ENCODE measurements at regions not wholly inside any gene's neighbourhood (a gene's known extent, or its start where the extent isn't known, plus 50 kb on each side); places are given as distances from the start of the nearest gene placed in this dataset.

DNA sequence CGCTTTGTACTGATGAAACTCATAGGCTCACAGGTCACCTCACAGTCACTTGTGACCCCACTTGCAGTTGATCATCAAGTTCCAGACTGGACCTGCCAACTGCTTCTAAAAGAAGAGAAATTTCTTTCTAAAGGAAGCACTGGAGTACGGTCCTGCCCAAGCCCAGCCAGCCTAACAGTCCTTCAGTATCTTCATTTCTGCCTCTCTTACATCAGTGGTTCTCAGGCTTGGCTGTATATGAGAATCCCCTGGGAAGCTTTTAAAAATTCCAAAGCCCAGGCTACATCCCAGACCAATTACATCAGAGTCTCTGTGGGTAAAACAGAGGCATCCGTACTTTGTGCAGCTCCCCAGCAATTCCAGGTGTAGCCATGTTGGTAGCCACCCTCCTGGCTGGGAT, 282.1 kb downstream of the NFIB start:
- DNase-seq: no peak

DNA sequence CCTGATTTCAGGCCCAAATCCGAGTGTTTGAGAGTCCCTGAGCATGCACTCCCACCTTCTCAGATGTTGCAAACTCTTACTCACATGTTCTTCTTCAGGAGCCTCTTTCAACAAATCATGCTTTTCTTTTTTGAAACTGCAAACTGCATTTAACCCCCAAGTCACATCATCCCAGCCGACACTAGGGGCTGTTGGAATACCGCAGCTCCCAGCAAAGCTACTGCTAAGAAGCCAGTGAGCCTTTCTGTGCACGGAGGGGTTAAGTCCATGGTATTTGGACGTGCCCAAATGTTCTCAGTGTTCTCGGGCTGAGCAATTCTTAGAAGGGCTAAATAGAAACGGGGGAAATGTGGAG, 282.9 kb downstream of the NFIB start:
- DNase-seq: no peak

DNA sequence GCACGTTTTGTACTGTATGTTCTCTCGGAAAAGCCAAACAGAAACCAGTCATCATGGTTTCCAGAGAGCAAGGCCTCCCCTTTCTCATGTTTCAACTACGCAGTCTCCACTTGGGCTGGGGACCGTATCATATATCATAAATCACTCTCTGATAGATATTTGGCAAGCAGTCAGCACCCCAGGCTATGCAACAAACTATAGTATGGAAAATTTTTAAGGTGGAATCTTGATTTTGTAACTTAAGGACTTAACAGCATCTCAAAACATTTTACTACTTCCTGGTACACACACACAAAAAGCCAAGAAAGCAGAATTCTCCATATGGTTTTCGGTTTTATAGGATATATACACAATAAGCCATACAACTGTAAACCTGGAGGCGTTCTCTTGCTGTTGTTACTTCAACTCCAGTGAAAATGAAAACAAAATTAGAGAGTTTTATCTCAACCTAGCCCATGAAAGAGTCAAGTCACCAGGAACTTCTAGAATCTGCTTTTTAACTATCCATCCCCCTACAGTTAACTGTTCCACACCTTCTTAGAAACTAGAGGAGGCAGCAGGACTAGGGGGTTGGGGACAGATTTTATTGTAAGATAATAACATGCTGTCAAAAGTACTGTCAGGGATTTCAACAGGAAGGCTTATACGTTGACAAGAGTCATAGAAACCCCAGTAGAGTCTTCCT, 283.4 kb downstream of the NFIB start:
- peak; percentile 28 for DNase-seq

DNA sequence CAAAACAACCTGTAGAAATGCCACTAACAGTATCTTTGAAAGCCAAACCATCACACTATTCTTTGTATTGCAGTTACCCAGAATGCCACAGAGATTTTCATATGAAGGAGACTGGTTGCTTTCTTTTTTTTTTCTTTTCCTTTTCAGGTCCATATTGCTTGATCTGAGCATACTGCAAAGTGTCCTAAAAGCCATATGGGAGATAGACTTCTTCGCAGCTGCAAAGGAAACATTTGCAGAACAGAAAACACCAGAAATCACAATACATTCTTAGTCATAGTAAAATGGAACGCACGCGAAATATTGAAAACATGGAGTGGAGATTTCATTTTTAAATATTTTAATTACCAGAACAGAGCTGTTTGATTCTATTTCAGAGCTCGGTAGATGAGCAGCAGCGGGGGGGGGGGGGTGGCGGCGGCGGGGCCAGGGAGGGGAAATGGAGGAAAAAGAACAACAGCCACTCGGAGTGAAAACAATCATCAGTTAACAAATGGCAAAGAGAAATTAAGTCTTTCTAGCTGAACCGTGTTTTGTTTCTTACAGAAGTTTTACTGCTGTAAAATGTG, 284.1 kb downstream of the NFIB start:
- no peak for DNase-seq

DNA sequence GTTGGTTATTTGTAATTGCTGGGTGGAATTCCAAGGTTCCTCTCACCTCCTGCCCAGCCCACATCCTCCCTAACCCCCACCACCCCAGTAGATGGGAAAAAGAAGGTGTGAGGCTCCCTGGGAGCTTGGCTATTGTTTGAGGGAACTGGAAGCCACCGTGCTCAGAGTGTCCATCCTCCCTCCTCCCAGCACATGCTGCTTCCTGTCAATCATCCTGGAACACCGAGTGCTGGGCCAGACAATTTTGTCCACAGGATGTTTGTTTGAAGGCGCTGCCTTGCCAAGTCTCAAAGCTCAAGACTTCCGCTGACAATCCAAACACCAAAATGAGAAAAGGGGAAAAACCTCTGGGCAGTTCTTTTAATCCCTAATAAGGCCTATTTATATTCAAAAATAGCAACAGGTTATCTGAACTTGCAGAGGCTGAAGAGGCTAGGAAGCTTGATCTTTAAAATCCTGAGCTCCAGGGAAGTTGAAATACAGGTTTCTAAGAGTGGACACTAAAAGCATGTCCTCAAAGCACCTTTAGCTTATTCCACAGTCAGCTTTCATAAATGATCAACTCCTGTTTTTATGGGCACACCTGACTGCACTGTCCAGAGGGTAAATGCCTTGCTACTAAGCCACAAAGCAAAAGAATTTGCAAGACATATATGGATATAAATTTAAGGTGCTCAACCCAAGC, 286.7 kb downstream of the NFIB start:
- no peak for DNase-seq

DNA sequence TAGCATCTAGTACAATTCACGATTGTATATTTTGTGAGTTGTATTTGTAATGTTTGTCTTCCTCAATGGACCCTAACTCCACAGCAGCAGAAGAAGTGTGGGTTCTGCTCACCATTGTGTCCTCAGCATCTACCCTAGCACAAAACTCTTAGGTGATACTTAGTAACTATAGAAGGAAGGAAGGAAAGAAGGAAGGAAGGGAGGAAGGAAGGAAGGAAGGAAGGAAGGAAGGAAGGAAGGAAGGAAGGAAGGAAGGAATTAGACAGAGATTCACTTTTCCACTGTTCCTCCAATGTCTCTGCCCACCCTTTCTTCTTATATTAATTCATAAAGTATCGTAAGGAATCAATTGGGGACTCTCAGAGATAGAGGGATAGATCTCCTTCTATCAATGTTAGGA, 288.2 kb downstream of the NFIB start:
- DNase-seq: no peak

DNA sequence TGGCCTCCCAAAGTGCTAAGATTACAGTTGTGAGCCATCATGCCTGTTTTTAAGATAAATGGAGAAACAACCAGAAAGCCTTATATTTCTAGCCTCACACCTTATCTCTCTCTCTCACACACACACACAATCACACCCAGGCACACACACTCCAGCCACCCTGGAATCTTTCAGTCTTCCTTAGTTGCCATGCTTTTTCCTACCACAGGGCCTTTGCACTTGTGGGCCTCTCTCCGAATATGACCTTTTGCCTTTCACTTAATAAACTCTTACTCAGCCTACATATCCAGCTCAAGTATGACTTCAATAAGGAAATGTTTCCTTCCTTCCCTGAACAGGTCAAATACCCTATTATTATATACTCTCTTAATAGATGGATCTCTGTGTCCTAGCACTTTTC, 290.7 kb downstream of the NFIB start:
- no peak for DNase-seq

DNA sequence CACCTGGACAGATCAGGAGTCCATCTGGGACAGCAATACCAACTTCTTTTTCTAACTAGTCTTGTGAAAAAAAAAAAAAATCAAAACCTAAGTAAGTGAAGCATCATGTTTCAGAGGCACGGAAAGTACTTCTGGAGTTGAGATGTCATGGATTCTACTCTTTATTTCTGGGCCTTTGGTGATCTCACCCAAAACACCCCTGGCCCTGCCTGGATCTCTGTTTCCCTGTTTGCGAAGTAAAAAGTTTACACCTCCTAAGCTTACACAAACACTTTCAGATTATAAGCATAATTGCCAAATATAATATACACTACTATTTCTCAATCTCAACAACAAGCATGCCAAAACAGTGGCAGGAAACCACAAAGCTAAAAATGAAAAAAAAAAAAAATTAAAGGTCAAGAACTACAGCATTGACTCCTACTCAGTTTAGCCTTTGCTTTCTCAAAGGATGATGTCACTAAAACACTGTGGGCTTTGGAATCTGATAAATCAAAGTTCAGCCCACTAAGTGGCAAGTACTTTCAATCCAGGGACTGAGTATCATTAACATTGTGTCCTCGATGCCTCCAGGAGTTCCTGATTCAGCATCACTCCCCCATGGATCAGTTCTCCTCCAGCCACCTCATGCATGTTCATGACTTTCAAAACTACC, 291.9 kb downstream of the NFIB start:
- no peak for DNase-seq

DNA sequence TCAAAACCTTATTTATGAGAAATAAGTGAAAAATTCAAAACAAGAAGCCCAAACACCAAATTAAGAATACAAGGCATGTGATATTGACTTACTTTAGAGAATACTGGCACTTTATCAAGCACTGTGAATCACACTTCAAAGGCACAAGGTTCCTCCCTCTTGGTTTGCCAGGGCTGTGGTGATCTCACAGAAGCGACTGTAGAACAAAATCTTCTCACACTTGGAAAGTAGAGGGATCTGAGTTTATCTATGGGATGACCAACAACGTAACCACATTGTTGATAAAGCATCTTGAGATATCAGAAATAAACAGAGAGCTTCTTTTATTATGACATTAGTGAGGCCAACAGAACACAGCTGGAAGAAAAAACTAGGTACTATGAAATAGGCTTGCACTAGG, 295.9 kb downstream of the NFIB start:
- no peak for DNase-seq

DNA sequence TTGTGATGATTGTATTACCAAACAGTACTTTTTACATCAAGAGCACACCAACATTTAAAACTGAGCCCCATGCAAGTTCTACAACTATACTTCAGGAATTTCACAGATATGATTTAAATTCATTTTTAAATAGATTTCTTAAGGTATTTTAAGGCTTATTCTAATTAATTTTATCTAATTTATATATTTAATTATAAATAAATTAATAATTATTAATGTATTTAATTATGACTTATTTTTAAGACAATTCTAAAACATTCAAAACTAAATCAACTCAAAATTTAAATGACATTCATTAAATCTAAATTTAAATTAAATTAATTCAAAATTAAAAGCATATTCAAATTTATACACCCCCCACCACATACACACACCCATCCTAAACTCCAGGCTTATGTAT, 299.2 kb downstream of the NFIB start:
- DNase-seq: no peak

DNA sequence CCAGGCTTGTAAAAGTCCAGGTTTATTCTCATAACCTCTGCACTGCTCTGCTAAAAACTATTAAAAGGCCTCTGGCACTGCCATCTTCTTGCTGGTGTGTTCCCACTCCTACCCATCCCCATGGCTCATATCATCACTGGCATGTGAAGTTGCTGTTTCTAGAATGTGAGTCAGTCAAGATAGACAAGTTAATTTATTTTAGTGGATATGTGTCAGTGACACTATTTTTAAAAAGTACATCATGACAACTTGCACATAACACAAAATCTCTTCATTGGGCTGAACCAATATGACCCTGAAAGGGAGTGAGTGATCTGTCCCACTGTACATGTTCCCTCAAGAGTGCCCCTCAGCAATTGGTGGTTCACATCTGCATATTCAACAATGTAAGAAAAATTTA, 299.7 kb downstream of the NFIB start:
- no peak for DNase-seq

DNA sequence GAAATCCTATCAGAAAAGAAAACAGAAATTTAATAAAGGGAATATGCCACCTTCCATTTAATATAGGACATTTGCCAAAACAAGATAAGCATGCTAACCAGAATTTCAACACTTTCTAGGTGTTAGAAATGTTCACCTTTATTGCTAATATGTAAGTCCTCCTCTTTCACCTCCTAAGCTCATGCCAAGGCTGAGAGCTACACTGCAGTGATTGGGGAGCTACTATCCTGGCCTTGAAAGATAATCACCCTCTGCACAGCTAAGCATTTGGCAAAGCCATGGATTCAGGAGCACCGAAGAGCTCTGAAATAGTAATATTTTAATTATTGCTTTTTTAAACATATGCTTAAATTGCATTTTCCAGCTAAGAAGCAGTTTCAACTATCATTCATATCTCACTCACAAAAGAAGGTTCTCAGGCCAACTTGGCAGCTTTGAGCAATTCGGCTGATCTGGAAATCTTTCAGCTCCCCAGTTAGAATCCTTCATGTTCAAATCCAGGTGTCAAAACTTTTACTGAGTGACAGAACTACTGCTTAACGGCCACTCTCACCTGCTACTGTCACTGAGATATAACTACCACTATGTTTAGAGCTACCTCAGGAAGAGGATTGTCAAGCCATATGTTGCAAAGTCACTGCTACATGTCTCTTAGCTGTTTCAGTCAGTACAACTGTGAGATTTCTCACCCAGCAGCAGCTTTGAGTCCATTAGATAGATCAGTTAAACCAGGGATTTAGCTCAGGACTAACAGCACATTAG, 302.0 kb downstream of the NFIB start:
- DNase-seq: no peak

DNA sequence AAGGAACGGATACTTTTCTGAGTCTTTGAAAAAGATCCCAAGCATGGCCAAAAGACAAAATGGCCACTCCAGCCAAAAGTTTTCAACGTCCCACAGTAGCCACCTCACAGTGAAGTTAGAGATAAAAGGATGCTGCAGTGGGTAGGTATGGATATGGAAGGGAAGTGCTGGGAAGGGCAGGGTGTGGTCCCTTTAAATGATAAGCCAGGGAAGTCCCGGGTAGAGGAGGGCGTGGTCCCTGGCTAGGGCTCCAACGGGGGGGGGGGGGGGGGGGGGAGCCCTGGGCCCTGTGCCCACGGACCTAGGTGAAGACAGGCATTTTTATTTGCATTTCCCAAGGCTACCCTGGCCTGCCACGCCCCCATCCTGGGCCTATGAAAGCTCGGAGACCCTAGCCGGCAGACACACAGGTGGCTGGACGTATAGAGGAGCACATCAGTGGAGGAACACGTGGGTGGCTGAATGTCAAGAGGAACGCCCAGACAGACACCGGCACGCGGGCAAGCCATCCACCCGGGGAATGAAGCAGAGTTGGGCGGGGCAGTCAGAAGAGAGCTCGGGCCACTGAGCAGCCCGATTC, 306.7 kb downstream of the NFIB start:
- DNase-seq: no peak

DNA sequence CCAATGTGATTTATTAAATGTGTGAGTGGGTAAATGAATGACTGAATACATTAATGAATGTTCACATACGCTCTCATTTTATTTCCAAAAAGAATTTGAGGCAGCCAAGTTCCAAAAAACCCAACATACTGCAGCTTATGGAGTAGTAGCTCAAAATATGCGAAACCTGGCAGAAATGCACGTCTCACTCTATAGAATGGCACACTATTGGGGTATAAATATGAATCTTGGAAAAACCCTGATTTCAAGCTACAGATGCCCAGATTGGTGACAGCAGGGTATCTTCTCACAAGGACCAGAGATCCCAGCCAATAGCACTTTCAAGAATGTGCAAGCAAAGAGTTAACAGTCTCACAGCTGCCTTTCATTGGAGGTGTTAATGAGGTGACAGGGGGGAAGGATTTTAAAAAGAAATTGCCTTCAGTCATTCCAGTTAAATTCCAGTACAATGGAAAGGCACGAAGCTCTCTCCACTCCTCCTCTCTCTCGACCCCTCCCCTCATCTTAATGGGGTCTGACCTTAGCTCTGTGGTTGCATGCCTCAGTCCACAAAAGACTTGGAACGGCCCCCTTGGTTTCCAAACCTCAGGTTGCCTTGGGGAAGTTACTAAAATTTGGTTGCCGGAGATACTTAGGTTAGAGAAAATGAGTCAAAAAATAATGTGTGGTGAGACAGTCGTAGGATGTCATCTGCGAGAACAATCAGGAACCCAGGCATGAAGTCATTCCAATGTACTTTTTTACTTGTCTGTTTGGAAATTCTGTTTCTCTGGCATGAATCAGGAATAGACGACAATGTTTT, 307.4 kb downstream of the NFIB start:
- no peak for DNase-seq

DNA sequence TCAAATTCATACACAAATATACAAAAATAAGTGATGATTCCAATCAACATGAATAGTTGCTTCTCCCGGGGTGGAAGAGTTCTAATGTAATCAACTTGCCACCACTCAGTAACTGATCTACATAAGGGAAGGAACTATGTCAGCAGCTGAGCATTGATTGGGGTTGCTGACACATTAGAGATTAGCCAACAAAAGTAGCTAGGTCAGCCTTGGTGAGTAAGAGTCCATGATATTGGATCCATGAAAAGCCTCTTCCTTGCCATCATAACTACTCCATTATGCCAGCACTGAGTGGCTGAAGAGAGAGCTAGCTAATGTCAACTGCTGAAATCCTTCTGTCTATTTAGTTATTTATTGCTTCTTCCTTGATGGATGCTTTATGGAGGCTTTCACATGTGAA, 309.8 kb downstream of the NFIB start:
- no peak for DNase-seq

DNA sequence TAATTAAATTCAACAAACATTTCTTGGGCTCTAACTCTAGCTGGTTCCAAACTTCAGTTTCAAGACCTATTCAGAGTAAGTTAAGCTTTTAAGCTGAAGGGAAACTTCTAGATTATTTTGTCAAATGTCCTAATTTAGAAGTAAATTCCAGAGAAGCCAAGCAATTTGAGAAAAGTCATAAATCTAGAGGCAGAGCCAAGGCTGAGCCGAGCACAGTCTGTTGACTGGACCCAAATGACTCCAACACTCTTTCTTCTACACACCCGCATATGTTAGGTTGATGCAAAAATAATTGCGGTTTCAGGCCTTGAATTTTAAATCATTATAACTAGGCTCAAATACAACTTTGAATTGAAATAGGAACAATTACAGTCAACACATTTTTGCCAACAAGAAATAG, 319.7 kb downstream of the NFIB start:
- DNase-seq: no peak

DNA sequence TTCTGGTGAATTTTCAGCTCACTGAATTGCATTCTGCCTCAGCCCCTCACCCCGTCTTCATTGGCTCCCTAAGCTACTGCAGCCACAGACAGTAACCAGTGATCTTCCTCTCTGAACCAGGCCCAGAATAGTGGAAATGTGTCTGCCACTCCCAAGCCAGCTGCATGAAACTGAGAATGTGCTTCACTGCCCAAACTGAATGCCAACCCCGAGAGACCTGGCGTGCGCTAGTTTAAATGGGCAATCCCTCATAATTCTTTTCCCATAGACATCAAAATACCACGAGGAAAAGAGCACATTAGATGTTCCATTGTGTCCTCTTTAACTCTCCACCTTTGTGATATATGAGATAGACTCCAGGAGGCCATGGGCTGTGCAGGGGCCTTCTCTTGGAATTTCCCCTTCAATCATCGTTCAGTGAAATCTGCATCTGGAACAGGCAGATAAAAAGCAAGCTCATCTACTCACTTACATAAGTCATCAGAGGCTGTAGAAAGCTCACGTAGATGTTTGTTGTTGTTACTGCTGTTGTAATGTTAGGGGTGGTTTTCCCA, 320.2 kb downstream of the NFIB start:
- peak; percentile 94 for DNase-seq

DNA sequence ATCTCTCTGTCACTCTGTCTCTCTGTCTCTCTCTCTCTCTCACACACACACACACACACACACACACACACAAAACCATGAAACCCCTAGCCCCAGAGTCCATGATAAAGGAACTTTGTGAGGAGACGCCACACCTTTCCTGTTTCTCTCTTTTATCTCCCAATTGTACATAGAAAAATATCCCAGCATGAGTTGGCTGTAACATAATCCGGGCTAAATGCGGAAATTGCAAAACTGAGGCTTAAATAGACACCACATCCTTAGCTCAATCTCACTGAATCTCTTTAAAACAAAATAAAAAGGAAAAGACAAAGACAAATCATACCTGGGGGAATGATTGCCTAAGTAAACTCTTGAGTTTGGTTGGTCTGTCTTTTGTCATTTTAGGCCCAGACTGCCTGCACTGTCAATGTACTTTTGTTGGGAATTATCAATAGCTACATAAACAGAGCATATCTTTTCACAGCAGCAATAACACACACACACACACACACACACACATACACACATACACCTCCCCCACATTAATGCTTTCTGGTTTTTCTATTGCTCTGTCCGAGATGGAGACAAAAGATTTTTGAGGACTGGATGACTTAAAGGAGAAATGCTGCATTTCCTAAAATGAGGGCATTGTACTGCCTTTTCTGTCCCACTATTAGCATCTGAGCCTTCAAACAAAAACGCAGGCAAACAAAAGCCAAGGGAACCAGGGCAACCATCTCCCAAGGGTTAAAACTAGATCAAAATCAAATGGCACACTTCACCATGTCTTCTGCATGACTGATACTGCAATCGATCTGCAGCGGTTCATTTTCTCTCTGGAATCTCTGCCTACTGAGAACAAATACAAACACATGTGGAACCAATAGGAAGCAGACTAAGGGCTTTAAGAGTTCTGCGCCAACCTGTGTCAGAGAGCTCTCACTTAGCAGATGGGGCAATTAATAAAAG, 321.5 kb downstream of the NFIB start:
- peak; percentile 93 for DNase-seq

DNA sequence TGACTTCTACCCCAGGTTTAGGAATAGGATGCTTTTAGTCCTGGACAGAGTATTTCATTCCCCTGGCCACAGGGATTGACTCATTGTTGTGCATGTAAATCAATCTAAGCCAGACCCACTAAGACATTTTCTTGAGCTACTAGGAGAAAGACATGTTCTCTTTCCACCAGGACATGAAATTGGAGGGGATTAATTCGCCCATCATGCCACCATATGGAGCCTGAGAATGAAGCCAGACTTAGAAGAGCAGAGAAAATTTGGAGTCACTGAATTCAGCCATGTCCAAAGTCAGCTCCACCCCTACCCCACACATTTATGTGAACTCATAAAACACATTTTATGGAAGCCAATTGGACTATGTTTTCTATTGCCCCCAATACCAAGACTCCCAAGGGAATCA, 322.5 kb downstream of the NFIB start:
- no peak for DNase-seq

DNA sequence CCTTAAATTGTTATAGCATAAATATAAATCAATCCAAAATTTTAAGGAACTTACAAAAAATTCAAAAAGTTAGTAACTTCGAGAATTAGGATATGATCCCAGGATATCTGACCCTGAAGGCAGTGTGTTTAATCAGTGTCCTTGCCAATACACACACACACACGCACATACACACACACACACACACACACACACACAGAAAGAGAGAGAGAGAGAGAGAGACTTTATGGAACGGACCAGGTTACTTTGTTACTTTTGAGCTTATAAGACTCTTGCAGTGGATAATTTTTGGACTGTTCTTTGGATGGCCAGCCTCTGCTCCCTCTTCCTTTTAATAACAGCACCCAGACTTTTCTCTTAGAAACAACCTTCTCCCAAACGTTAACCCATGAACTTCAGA, 322.9 kb downstream of the NFIB start:
- no peak for DNase-seq

DNA sequence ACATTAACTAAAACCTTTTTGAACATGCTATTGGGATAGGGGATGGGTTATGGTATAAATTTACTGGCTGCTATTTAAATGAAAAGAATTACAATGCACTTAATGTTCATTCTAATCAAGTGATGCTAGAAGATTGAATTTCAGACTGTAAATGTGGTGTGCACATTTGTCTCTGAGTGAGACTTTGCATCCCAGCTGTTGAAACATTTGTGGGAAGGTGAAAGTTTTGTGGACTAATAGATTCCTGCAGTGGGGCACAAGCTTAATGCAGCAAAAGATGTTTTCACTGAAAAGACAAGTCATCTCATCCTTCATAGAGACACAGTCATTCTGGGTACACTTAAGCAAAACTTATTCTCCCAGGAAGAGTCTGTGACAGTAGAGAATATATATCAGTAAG, 323.6 kb downstream of the NFIB start:
- DNase-seq: no peak
